Right renal cortex interstitium (tissue), 3 donors: ENCODE measurements at regions not wholly inside any gene's neighbourhood (a gene's known extent, or its start where the extent isn't known, plus 50 kb on each side); places are given as distances from the start of the nearest gene placed in this dataset.
A peak's percentile ranks its signal among the peaks of the same experiment; 100 is the strongest.
"Not testable (repeated sequence)": the region's sequence is repeated elsewhere in the genome, so short reads cannot be mapped to it uniquely, and the experiment has no call there.

ENCODE experiments used
- DNase-seq, 3 donors: peaks; one replicate each; pipeline ENCODE4 v3.0.0-alpha.2; 2013; ENCODE audit warnings: low read depth in 3 of 3, low spot score in 2 of 3

- DNase-seq: no peak
These were observed 606.2 kb downstream of the KLHL13 start for GRCh38 chrX:117510453-117510852.

- DNase-seq: peak in 1 of 3 donors; percentile 5
These were observed 608.6 kb downstream of the KLHL13 start for GRCh38 chrX:117508021-117508420.

- no peak for DNase-seq
These were observed 629.2 kb downstream of the KLHL13 start for GRCh38 chrX:117487421-117487820.

- no peak for DNase-seq
These were observed 632.7 kb downstream of the KLHL13 start for GRCh38 chrX:117483950-117484349.

- DNase-seq: no peak
These were observed 658.2 kb downstream of the KLHL13 start for GRCh38 chrX:117458243-117458968.

- DNase-seq: no peak
These were observed 660.8 kb downstream of the KLHL13 start for GRCh38 chrX:117455787-117456186.

GRCh38 chrX:117429501-117429900 lies 687.1 kb downstream of the KLHL13 start:
- no peak for DNase-seq

- no peak for DNase-seq
These were observed 709.0 kb downstream of the KLHL13 start for GRCh38 chrX:117407449-117408150.

- no peak for DNase-seq
These were observed 715.8 kb downstream of the KLHL13 start for GRCh38 chrX:117400839-117401238.

GRCh38 chrX:117400005-117400404 lies 716.6 kb downstream of the KLHL13 start:
- DNase-seq: no peak

- DNase-seq: no peak
These were observed 718.8 kb downstream of the KLHL13 start for GRCh38 chrX:117397844-117398243.

- not testable (repeated sequence) for DNase-seq
These were observed 722.0 kb downstream of the KLHL13 start for GRCh38 chrX:117394506-117395070.

GRCh38 chrX:117392360-117392759 lies 724.2 kb downstream of the KLHL13 start:
- DNase-seq: not testable (repeated sequence)

- no peak for DNase-seq
These were observed 740.1 kb downstream of the KLHL13 start for GRCh38 chrX:117376460-117376859.

- DNase-seq: no peak
These were observed 781.4 kb downstream of the KLHL13 start for GRCh38 chrX:117335209-117335608.

GRCh38 chrX:117327373-117327772 lies 789.2 kb downstream of the KLHL13 start:
- DNase-seq: no peak

- DNase-seq: no peak
These were observed 790.9 kb downstream of the KLHL13 start for GRCh38 chrX:117325706-117326105.

- no peak for DNase-seq
These were observed 811.3 kb downstream of the KLHL13 start for GRCh38 chrX:117305168-117305766.

- DNase-seq: no peak
These were observed 815.5 kb downstream of the KLHL13 start for GRCh38 chrX:117301086-117301485.

GRCh38 chrX:117291760-117292159 lies 824.9 kb downstream of the KLHL13 start:
- DNase-seq: no peak

GRCh38 chrX:117274965-117275364 lies 812.2 kb upstream of the CT83 start:
- no peak for DNase-seq
